ENCODE measurements at regions not wholly inside any gene's neighbourhood (a gene's known extent, or its start where the extent isn't known, plus 50 kb on each side); places are given as distances from the start of the nearest gene placed in this dataset.
"Not testable (repeated sequence)": the region's sequence is repeated elsewhere in the genome, so short reads cannot be mapped to it uniquely, and the experiment has no call there.

DNA sequence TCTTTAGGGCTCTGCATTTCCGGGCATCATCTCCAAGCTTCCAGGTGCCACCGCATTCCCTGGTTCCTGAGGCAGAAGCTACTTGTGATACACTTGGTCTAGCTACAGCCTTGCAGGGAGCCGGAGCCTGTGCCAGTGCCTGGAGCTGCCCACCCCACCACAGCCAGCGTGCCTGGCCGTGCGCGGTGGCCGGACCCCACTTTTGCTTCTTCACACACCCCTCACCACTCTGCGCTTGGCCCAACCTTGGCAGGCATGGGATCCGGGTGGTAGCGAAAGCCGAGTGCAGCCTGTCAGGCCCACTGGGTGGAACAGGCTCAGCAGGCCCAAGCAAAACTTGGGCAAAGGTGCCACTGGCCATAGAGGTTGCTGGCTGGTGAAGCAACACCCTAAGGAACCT, 823.7 kb downstream of the GLUD2 start:
- no peak for DNase-seq

GRCh38 chrX:121876305-121876704, 828.9 kb downstream of the GLUD2 start:
- no peak for DNase-seq

DNA sequence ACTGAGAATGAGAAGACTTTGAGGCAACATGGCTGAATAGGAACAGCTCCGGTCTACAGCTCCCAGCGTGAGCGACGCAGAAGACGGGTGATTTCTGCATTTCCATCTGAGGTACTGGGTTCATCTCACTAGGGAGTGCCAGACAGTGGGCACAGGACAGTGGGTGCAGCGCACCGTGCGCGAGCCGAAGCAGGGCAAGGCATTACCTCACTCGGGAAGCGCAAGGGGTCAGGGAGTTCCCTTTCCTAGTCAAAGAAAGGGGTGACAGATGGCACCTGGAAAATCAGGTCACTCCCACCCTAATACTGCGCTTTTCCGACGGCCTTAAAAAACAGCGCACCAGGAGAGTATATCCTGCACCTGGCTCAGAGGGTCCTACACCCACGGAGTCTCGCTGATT, 829.9 kb downstream of the GLUD2 start:
- not testable (repeated sequence) for DNase-seq

GRCh38 chrX:121886557-121886956, 839.1 kb downstream of the GLUD2 start:
- no peak for DNase-seq

GRCh38 chrX:121894756-121895155, 847.3 kb downstream of the GLUD2 start:
- DNase-seq = no peak

DNA sequence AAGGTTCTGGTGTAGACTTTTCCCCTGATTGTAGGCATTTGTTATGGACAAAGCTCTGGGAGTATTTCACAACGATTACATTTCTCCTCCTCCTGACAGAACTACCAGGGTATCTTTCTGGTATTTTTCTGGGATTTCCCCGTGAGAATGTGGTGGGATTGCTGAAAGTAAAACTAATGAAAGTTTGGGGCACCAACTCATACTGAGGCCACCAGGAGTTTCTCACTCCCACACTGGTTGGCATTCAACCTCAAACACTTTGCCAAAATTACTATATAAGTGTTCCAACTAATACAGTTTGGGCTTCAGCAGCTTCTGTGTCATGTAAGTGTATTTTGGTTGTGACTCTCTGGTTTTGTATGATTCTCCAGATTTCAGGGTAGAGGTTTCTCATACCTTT, 855.1 kb downstream of the GLUD2 start:
- no peak for DNase-seq

- no peak for DNase-seq
Measured at GRCh38 chrX:121903961-121904360, 856.6 kb downstream of the GLUD2 start.

GRCh38 chrX:121921258-121921657, 873.8 kb downstream of the GLUD2 start:
- no peak for DNase-seq

- DNase-seq = no peak
Measured at GRCh38 chrX:121931567-121931966, 884.2 kb downstream of the GLUD2 start.

DNA sequence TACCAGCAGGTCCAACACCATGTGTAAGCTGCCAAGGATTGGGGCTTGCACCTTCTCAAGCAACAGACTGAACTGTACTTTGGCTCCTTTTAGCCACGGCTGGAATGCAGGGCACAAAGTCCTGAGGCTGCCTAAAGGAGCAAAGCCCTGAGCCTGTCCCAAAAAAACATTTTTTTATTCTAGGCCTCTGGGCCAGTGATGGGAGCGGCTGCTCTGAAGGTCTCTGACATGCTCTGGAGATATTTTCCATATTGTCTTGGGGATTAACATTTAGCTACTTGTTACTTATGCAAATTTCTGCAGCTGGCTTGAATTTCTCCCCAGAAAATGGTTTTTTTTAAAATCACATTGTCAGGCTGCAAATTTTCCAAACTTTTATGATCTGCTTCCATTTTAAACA, 885.3 kb downstream of the GLUD2 start:
- DNase-seq = no peak

- no peak for DNase-seq
Measured at GRCh38 chrX:121949041-121949760, 901.8 kb downstream of the GLUD2 start.

DNA sequence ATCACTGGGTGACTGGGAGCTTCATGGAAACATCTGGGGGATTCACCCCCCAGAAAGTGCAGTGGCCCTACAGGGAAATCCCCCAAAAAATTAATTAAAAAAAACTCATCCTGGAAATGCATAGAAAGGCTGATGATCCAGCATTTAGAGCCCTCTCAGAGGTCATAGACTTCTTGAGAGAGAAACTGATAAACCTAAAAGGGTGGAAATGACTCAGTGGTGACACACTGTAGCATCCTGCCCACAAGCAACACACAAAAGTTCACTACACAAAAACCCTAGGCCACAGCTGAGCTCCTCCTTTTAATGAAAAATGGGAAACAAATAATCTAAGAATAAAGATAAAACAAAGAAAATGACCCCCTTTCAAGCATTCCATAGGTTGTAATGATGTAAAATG, 911.5 kb downstream of the GLUD2 start:
- no peak for DNase-seq

DNA sequence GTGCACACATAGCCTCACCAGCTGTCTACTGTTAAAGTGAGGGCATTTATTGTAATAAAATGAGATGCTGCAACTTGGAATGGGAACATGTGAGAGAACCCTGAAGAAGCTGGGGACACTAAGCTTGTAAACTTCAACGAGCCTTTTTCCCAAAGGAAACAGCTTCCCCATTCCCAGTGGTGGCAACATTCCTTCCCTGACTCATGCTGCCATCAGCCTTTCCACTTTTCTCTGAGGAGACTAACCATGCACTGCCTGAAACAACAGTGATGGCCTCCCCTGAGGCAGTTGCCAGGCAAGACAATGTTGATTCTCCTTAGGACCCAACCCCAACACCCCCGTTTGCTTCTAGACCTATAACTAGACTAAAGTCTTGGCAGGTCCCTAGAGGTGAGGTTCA, 928.3 kb downstream of the GLUD2 start:
- no peak for DNase-seq

- no peak for DNase-seq
Measured at GRCh38 chrX:121987163-121987562, 939.8 kb downstream of the GLUD2 start.

DNA sequence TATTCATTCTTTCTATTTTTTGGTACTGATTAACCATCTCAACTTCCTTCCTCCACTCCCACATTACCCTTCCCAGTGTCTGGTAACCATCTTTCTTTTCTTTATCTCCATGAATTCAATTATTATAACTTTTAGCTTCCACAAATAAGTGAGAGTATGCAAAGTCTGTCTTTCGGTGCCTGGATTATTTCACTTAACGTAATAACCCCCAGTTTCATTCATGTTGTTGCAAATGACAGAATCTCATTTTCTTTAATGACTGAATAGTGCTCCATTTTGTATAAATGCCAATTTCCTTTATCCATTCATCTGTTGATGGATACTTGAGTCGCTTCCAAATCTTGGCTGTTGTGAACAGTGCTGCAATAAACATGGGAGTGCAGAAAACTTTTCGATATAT, 940.4 kb downstream of the GLUD2 start:
- DNase-seq = no peak

- no peak for DNase-seq
Measured at GRCh38 chrX:122004127-122004526, 956.7 kb downstream of the GLUD2 start.

- no peak for DNase-seq
Measured at GRCh38 chrX:122026665-122027064, 979.3 kb downstream of the GLUD2 start.

- no peak for DNase-seq
Measured at GRCh38 chrX:122046226-122046625, 998.8 kb downstream of the GLUD2 start.

GRCh38 chrX:122046815-122047214, 999.4 kb downstream of the GLUD2 start:
- DNase-seq = no peak

DNA sequence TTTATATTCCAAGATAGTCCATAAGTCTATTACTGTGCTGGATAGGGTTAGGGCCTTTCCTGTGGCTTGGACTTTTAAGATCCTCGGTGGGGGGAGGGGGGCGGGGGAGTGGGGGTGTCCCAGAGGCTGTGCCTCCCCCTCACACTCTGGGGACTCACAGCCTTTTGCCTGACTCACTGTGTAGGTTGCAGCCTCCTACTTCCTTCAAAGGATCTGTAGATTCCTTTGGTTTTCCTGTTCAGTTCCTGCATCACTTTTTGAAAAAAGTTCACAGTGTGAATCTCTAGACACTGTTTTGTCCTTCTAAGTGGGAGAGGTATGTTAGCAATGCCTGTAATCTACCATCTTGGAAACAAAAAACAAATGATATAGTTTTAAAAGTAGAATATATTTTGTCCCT, 999.9 kb downstream of the GLUD2 start:
- no peak for DNase-seq

DNA sequence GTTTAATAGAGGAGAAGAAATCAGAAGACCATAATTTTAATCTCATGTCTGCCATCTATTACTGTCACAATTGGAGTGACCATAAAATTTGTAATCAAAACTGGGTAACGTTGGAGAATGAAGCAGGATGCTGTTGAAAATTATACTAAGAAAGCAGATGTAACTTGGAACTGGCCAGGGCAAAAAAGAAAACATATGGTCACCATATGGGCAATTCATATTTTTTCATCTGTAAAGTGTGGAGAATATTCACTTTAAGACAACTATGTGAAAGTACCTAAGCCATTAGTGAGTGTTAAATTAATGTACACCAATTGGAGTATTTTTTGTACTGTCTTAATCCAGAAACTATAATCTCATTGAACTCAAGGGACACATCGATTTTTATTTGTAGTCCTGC, 1008.0 kb downstream of the GLUD2 start:
- no peak for DNase-seq

DNA sequence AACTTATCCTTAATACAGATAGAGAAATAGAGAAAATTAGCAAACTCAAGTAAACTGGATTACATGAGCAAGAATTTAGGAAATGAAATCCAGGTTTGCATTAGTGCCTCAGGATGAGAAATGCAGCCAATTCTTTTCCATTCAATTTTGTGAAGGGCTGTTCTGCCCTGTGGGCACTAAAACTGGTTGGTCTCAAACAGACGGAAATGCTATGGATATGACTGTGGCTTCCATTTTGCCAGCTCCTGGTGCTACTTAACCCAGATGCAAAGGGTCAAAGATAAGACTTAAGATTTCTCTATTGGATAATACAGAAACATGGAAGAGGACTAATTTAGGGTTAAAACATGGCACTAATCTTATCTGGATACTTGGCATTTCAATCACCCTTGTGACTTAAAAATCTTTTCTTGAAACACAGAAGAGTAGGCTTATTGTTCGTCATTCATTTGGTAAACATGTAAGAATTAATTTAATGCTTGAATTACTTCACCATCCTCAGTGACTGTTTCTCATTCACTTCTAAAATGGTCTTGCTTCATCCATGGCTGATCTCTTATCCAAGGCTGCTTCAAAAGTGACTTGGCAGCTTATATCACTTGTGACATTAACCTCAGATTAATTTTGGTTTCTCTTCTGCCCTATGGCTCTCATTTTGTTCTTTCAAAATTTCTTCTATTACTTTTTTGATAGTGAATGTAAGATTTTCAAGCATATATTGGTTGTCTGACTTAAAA, 1008.7 kb downstream of the GLUD2 start:
- DNase-seq = no peak

DNA sequence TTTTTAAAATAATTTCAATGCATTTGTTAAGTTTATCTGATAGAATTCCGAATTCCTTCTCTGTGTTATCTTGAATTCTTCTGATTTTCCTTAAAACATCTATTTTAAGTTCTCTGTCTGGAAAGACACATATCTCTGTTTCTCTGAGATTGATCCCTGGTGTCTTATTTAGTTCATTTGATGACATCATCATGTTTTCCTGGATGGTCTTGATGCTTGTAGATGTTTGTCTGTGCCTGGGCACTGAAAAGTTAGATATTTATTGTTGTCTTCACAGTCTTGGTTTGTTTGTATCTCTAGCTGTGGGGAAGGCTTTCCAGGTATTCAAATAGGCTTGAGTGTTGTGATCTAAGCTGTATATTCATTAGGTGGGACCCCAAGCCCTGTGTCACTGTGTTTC, 1028.8 kb downstream of the GLUD2 start:
- no peak for DNase-seq

- DNase-seq = no peak
Measured at GRCh38 chrX:122078079-122078478, 1030.7 kb downstream of the GLUD2 start.

DNA sequence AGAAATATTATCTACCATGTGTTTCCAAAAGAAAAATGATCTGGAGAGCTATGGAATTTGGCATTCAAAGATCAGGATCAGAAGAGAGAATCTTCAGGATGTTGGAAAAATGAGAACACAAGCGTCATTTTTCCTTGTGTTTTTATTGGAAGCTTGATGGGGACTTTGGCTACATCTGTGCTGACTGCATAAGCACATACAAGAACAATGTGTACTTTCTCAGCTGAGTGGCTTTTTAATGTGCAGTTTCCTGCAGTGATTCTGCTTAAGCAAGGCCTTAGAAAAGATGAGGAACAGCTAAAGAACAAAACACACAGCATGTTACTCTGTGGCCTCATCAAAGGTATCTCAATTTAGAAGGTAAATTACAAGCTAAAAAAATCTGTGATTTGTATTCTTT, 1039.9 kb downstream of the GLUD2 start:
- no peak for DNase-seq
